ENCODE measurements at regions not wholly inside any gene's neighbourhood (a gene's known extent, or its start where the extent isn't known, plus 50 kb on each side); places are given as distances from the start of the nearest gene placed in this dataset.
"Not testable (repeated sequence)": the region's sequence is repeated elsewhere in the genome, so short reads cannot be mapped to it uniquely, and the experiment has no call there.

- no peak for DNase-seq (ENCODE audit: low read depth)
These were observed 124.5 kb upstream of the NEIL3 start for GRCh38 chr4:177185151-177185550.

GRCh38 chr4:177185579-177185978, 124.1 kb upstream of the NEIL3 start:
- DNase-seq (ENCODE audit: low read depth) = no peak

- no peak for DNase-seq (ENCODE audit: low read depth)
These were observed 122.3 kb upstream of the NEIL3 start for GRCh38 chr4:177187371-177187770.

- no peak for DNase-seq (ENCODE audit: low read depth)
These were observed 118.6 kb upstream of the NEIL3 start for GRCh38 chr4:177190995-177191580.

GRCh38 chr4:177191586-177191985, 118.1 kb upstream of the NEIL3 start:
- DNase-seq (ENCODE audit: low read depth) = no peak

- DNase-seq (ENCODE audit: low read depth) = no peak
These were observed 117.7 kb upstream of the NEIL3 start for GRCh38 chr4:177191991-177192390.

GRCh38 chr4:177193024-177193715, 116.5 kb upstream of the NEIL3 start:
- DNase-seq (ENCODE audit: low read depth) = not testable (repeated sequence)

GRCh38 chr4:177194906-177195305, 114.8 kb upstream of the NEIL3 start:
- DNase-seq (ENCODE audit: low read depth) = no peak

- no peak for DNase-seq (ENCODE audit: low read depth)
These were observed 113.1 kb upstream of the NEIL3 start for GRCh38 chr4:177196615-177197014.

- DNase-seq (ENCODE audit: low read depth) = no peak
These were observed 108.1 kb upstream of the NEIL3 start for GRCh38 chr4:177201614-177202013.

GRCh38 chr4:177204126-177204525, 105.5 kb upstream of the NEIL3 start:
- DNase-seq (ENCODE audit: low read depth) = no peak

- peak; percentile 52 for DNase-seq (ENCODE audit: low read depth)
These were observed 94.7 kb upstream of the NEIL3 start for GRCh38 chr4:177214935-177215334.

- DNase-seq (ENCODE audit: low read depth) = peak; percentile 43
These were observed 89.3 kb upstream of the NEIL3 start for GRCh38 chr4:177220376-177220775.

- no peak for DNase-seq (ENCODE audit: low read depth)
These were observed 86.9 kb upstream of the NEIL3 start for GRCh38 chr4:177222781-177223180.

- DNase-seq (ENCODE audit: low read depth) = no peak
These were observed 84.1 kb upstream of the NEIL3 start for GRCh38 chr4:177225605-177226004.

- DNase-seq (ENCODE audit: low read depth) = no peak
These were observed 82.0 kb upstream of the NEIL3 start for GRCh38 chr4:177227636-177228035.

GRCh38 chr4:177228599-177228998, 81.1 kb upstream of the NEIL3 start:
- DNase-seq (ENCODE audit: low read depth) = no peak

- DNase-seq (ENCODE audit: low read depth) = no peak
These were observed 80.3 kb upstream of the NEIL3 start for GRCh38 chr4:177229331-177229730.

GRCh38 chr4:177232473-177232872, 77.2 kb upstream of the NEIL3 start:
- no peak for DNase-seq (ENCODE audit: low read depth)

- no peak for DNase-seq (ENCODE audit: low read depth)
These were observed 74.6 kb upstream of the NEIL3 start for GRCh38 chr4:177235026-177235425.

- DNase-seq (ENCODE audit: low read depth) = no peak
These were observed 72.8 kb upstream of the NEIL3 start for GRCh38 chr4:177236886-177237285.

- DNase-seq (ENCODE audit: low read depth) = no peak
These were observed 72.4 kb upstream of the NEIL3 start for GRCh38 chr4:177237291-177237690.

GRCh38 chr4:177239477-177239876, 70.2 kb upstream of the NEIL3 start:
- no peak for DNase-seq (ENCODE audit: low read depth)

GRCh38 chr4:177239878-177240277, 69.8 kb upstream of the NEIL3 start:
- DNase-seq (ENCODE audit: low read depth) = no peak
